ENCODE measurements at regions not wholly inside any gene's neighbourhood (a gene's known extent, or its start where the extent isn't known, plus 50 kb on each side); places are given as distances from the start of the nearest gene placed in this dataset.

- Histone ChIP-seq H3K27ac (peak overlapping the region; percentile 53 to 70), H3K4me1 (peaks cover 0 to 24% (median 3%) of the 10 kb centered on the region in 4 donors), H3K9me3 (no peaks in the 10 kb centered on the region), H3K36me3 (no peaks in the 10 kb centered on the region), H3K27me3 (no peaks in the 10 kb centered on the region), H3K4me3 (peak overlapping the region; percentile 6 to 11)
- no peak for TF ChIP-seq CTCF (IDR thresholded peaks at IDR 0.05)
- intact Hi-C loops (cut with DNase I; ENCODE audit: low total_unique reads): no loop called here
- DNase-seq: no peak
These were observed 156.8 kb upstream of the PHYHIPL start for GRCh38 chr10:59019603-59020002.

- no peak for DNase-seq
- H3K4me3 ChIP-seq: no peak overlapping the region
- no peak for TF ChIP-seq CTCF (IDR thresholded peaks at IDR 0.05)
- intact Hi-C loops (cut with DNase I; ENCODE audit: low total_unique reads): no loop called here
- no peaks in the 10 kb centered on the region for H3K36me3 ChIP-seq
- H3K27me3 ChIP-seq: no peaks in the 10 kb centered on the region
- H3K9me3 ChIP-seq: no peaks in the 10 kb centered on the region
- H3K4me1 ChIP-seq: peaks cover 0 to 24% (median 3%) of the 10 kb centered on the region in 4 donors
- no peak overlapping the region for H3K27ac ChIP-seq
These were observed 155.9 kb upstream of the PHYHIPL start for GRCh38 chr10:59020502-59020901.

DNA sequence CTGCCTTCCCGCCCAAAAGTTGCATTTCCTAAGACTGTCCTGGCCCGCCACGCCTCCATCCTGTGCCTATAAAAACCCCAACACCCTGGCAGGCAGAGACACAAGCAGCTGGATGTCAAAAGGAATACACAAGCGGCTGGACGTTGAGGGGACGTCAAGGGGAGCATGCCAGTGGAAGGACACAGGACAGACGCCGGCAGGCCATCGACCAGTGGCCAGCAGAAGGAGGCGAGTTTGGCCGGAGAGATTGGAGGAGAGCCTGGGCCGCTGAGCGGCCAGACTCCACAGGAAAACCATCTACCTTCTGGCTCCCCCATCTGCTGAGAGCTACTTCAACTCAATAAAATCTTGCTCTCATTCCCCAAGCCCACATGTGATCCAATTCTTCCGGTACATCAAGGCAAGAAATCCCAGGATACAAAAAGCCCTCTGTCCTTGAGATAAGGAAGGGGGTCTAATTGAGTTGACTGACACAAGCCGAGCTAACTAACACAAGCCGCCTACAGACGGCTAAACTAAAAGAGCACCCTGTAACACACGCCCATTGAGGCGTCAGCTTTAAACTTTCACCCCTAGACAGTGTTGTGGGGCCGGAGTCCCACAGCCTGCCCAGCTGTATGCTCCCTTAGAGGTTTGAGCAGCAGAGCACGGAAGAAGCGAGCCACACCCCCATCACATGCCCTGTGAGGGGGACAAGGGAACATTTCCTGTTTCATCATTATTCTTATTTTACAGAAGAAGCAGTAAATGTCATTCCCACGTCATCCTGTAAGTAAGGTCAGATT, 150.3 kb upstream of the PHYHIPL start:
- no peak for DNase-seq
- intact Hi-C loops (cut with DNase I; ENCODE audit: low total_unique reads): no loop called here
- Histone ChIP-seq H3K9me3 (no peaks in the 10 kb centered on the region), H3K27ac (no peak overlapping the region), H3K4me3 (no peak overlapping the region), H3K27me3 (no peaks in the 10 kb centered on the region), H3K36me3 (no peaks in the 10 kb centered on the region), H3K4me1 (peaks cover 0 to under 1% (median 0%) of the 10 kb centered on the region in 4 donors)
- TF ChIP-seq CTCF (IDR thresholded peaks at IDR 0.05): no peak

GRCh38 chr10:59027975-59028655, 148.3 kb upstream of the PHYHIPL start:
- H3K36me3 ChIP-seq: no peaks in the 10 kb centered on the region
- intact Hi-C loops (cut with DNase I; ENCODE audit: low total_unique reads): no loop called here
- DNase-seq: no peak
- no peak overlapping the region for H3K4me3 ChIP-seq
- H3K27me3 ChIP-seq: no peaks in the 10 kb centered on the region
- no peak overlapping the region for H3K27ac ChIP-seq
- no peaks in the 10 kb centered on the region for H3K9me3 ChIP-seq
- no peak for TF ChIP-seq CTCF (IDR thresholded peaks at IDR 0.05)
- H3K4me1 ChIP-seq: no peaks in the 10 kb centered on the region

DNA sequence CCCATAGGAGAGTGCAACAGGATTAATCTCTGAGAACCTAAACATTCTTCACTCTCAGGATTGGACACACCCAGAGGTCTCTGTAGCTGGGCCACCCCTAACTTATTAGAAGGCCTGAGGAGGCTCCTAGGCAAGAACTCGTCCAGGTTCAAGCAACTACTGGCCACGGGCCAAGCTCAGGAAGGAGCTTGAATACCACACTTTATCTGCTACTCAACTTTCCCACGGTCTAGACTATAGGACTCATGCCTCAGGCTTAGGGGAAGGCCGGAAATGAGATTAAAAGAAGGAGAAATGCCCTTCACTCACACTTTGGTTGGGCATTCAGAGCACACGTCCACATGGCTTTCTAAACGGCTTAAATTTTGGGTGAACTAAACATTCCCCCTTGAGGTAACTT, 142.8 kb upstream of the PHYHIPL start:
- Histone ChIP-seq H3K27me3 (no peaks in the 10 kb centered on the region), H3K4me1 (no peaks in the 10 kb centered on the region), H3K27ac (no peak overlapping the region), H3K9me3 (no peaks in the 10 kb centered on the region), H3K36me3 (no peaks in the 10 kb centered on the region), H3K4me3 (no peak overlapping the region)
- TF ChIP-seq CTCF (IDR thresholded peaks at IDR 0.05): no peak
- intact Hi-C loops (cut with DNase I; ENCODE audit: low total_unique reads): no loop called here
- no peak for DNase-seq

Data from tibial artery (tissue), 4 donors.